ENCODE measurements at regions not wholly inside any gene's neighbourhood (a gene's known extent, or its start where the extent isn't known, plus 50 kb on each side); places are given as distances from the start of the nearest gene placed in this dataset.

- Histone ChIP-seq H3K9me3 (peaks cover 0 to 6% (median 0%) of the 10 kb centered on the region in 8 donors), H3K36me3 (no peaks in the 10 kb centered on the region), H3K27me3 (replicated peaks in 1 of 7) (no peaks in the 10 kb centered on the region), H3K4me3 (no peak overlapping the region), H3K4me1 (peaks cover 0 to 7% (median 0%) of the 10 kb centered on the region in 6 donors), H3K27ac (no peak overlapping the region)
- TF ChIP-seq POLR2AphosphoS5 (IDR thresholded peaks at IDR 0.05) = no peak
- TF ChIP-seq CTCF (IDR thresholded peaks at IDR 0.05 in 8 of 11, conservative IDR thresholded peaks at IDR 0.05 in 3 of 11) = no peak
- no peak for TF ChIP-seq POLR2A (IDR thresholded peaks at IDR 0.05)
- intact Hi-C loops (cut with DNase I; ENCODE audit: low total_unique reads) = no loop called here
- no peak for DNase-seq
- WGBS, 5 donors = 90 to 97% (median 92%) methylated on average over 6 of the region's 6 CpGs
Measured at GRCh38 chr12:94786906-94787305, 136.5 kb upstream of the TMCC3 start.

- WGBS, 5 donors = 42 to 58% (median 48%) methylated on average over 1 of the region's 1 CpG
- H3K27me3 ChIP-seq (replicated peaks in 1 of 7) = no peaks in the 10 kb centered on the region
Measured at GRCh38 chr12:94783862-94784261, 133.5 kb upstream of the TMCC3 start.

GRCh38 chr12:94783343-94783742, 133.0 kb upstream of the TMCC3 start:
- TF ChIP-seq POLR2A (IDR thresholded peaks at IDR 0.05) (no peak), POLR2AphosphoS5 (IDR thresholded peaks at IDR 0.05) (no peak), CTCF (IDR thresholded peaks at IDR 0.05 in 8 of 11, conservative IDR thresholded peaks at IDR 0.05 in 3 of 11) (no peak)
- Histone ChIP-seq H3K27me3 (replicated peaks in 1 of 7) (no peaks in the 10 kb centered on the region), H3K4me3 (no peak overlapping the region), H3K9me3 (peaks cover 0 to 7% (median 0%) of the 10 kb centered on the region in 8 donors), H3K36me3 (no peaks in the 10 kb centered on the region), H3K27ac (no peak overlapping the region), H3K4me1 (peaks cover 0 to 21% (median 3%) of the 10 kb centered on the region in 6 donors)
- intact Hi-C loops (cut with DNase I; ENCODE audit: low total_unique reads) = no loop called here
- no peak for DNase-seq
- 57 to 80% (median 73%) methylated on average over 3 of the region's 3 CpGs for WGBS, 5 donors

More at GRCh38 chr12:94783862-94784261, 133.5 kb upstream of the TMCC3 start:
- Histone ChIP-seq H3K9me3 (peaks cover 0 to 7% (median 0%) of the 10 kb centered on the region in 8 donors), H3K27ac (no peak overlapping the region), H3K4me1 (peaks cover 0 to 16% (median 0%) of the 10 kb centered on the region in 6 donors), H3K36me3 (no peaks in the 10 kb centered on the region), H3K4me3 (no peak overlapping the region)
- intact Hi-C loops (cut with DNase I; ENCODE audit: low total_unique reads) = no loop called here
- no peak for DNase-seq
- TF ChIP-seq CTCF (IDR thresholded peaks at IDR 0.05 in 8 of 11, conservative IDR thresholded peaks at IDR 0.05 in 3 of 11) (no peak), POLR2AphosphoS5 (IDR thresholded peaks at IDR 0.05) (no peak), POLR2A (IDR thresholded peaks at IDR 0.05) (no peak)

- H3K4me3 ChIP-seq = no peak overlapping the region
- H3K4me1 ChIP-seq = peaks cover 0 to 26% (median 11%) of the 10 kb centered on the region in 6 donors
- intact Hi-C loops (cut with DNase I; ENCODE audit: low total_unique reads) = no loop called here
- H3K27ac ChIP-seq = no peak overlapping the region
- H3K9me3 ChIP-seq = peaks cover 0 to 7% (median 0%) of the 10 kb centered on the region in 8 donors
- TF ChIP-seq POLR2A (IDR thresholded peaks at IDR 0.05) (no peak), CTCF (IDR thresholded peaks at IDR 0.05 in 8 of 11, conservative IDR thresholded peaks at IDR 0.05 in 3 of 11) (no peak), POLR2AphosphoS5 (IDR thresholded peaks at IDR 0.05) (no peak)
- 83 to 93% (median 85%) methylated on average over 2 of the region's 2 CpGs for WGBS, 5 donors
- DNase-seq = no peak
- no peaks in the 10 kb centered on the region for H3K36me3 ChIP-seq
- no peaks in the 10 kb centered on the region for H3K27me3 ChIP-seq (replicated peaks in 1 of 7)
Measured at GRCh38 chr12:94781835-94782234, 131.5 kb upstream of the TMCC3 start.
